ENCODE measurements at regions not wholly inside any gene's neighbourhood (a gene's known extent, or its start where the extent isn't known, plus 50 kb on each side); places are given as distances from the start of the nearest gene placed in this dataset.
"Not testable (repeated sequence)": the region's sequence is repeated elsewhere in the genome, so short reads cannot be mapped to it uniquely, and the experiment has no call there.

- DNase-seq (ENCODE audit: low read depth): no peak
- TF ChIP-seq CTCF (IDR thresholded peaks at IDR 0.05; ENCODE audit: insufficient read depth, low read depth, low read length, missing control alignments): no peak
- no peak overlapping the region for H3K4me3 ChIP-seq (ENCODE audit: low read length)
Observed at GRCh38 chrX:147533426-147533825, 378.3 kb upstream of the FMR1 start.

- peak; percentile 33 for DNase-seq (ENCODE audit: low read depth)
- no peak overlapping the region for H3K4me3 ChIP-seq (ENCODE audit: low read length)
- no peak for TF ChIP-seq CTCF (IDR thresholded peaks at IDR 0.05; ENCODE audit: insufficient read depth, low read depth, low read length, missing control alignments)
Observed at GRCh38 chrX:147537172-147537571, 374.5 kb upstream of the FMR1 start.

GRCh38 chrX:147548023-147548422 is 363.7 kb upstream of the FMR1 start:
- H3K4me3 ChIP-seq (ENCODE audit: low read length); DNase-seq (ENCODE audit: low read depth): not testable (repeated sequence)

GRCh38 chrX:147550217-147550616 is 361.5 kb upstream of the FMR1 start:
- TF ChIP-seq CTCF (IDR thresholded peaks at IDR 0.05; ENCODE audit: insufficient read depth, low read depth, low read length, missing control alignments): peak; percentile 24
- no peak overlapping the region for H3K4me3 ChIP-seq (ENCODE audit: low read length)
- peak; percentile 2 for DNase-seq (ENCODE audit: low read depth)

GRCh38 chrX:147559191-147559590 is 352.5 kb upstream of the FMR1 start:
- TF ChIP-seq CTCF (IDR thresholded peaks at IDR 0.05; ENCODE audit: insufficient read depth, low read depth, low read length, missing control alignments): no peak

GRCh38 chrX:147565237-147565636 is 346.5 kb upstream of the FMR1 start:
- TF ChIP-seq CTCF (IDR thresholded peaks at IDR 0.05; ENCODE audit: insufficient read depth, low read depth, low read length, missing control alignments): no peak
- peak; percentile 5 for DNase-seq (ENCODE audit: low read depth)
- no peak overlapping the region for H3K4me3 ChIP-seq (ENCODE audit: low read length)

More at GRCh38 chrX:147559191-147559590, 352.5 kb upstream of the FMR1 start:
- DNase-seq (ENCODE audit: low read depth): no peak
- no peak overlapping the region for H3K4me3 ChIP-seq (ENCODE audit: low read length)

GRCh38 chrX:147570483-147570882 is 341.2 kb upstream of the FMR1 start:
- TF ChIP-seq CTCF (IDR thresholded peaks at IDR 0.05; ENCODE audit: insufficient read depth, low read depth, low read length, missing control alignments): peak; percentile 7
- DNase-seq (ENCODE audit: low read depth): peak; percentile 0
- H3K4me3 ChIP-seq (ENCODE audit: low read length): no peak overlapping the region

Measured in epithelial cell of esophagus (primary cell).